ENCODE measurements at regions not wholly inside any gene's neighbourhood (a gene's known extent, or its start where the extent isn't known, plus 50 kb on each side); places are given as distances from the start of the nearest gene placed in this dataset.

DNA sequence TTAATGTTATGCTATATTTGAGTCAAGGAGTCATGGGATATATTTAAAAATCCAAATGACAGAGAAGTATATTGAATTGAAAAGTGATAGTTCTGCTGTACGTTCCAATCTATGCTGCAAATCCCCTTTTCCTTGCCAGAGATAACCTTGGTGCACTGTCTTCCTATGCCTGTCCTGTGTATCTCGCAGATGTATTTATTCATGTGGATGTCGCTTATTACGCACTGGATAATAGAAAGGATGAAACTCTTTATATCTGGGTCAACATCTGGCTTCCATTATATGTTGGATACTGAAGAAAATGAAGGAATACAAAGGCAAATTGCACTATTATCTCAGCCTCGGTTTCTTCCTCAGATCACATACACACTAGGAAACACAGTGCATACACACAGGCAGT is 331.3 kb downstream of the BCKDHB start:
- Histone ChIP-seq H3K9ac (no peak overlapping the region), H2AFZ (ENCODE audit: low read depth) (no peak overlapping the region), H3K27ac (no peak overlapping the region), H3K4me2 (no peak overlapping the region), H3K79me2 (ENCODE audit: insufficient read depth, low read depth) (no peaks in the 10 kb centered on the region), H3K4me3 (IDR thresholded peaks at IDR 0.05; ENCODE audit: insufficient read depth, low read depth, low read length) (no peak overlapping the region), H3K36me3 (ENCODE audit: insufficient read depth) (no peaks in the 10 kb centered on the region), H3K27me3 (ENCODE audit: insufficient read depth, low read depth) (no peaks in the 10 kb centered on the region), H4K20me1 (ENCODE audit: insufficient read depth) (no peaks in the 10 kb centered on the region), H3K4me1 (ENCODE audit: low read depth, poor library complexity, severe bottlenecking) (no peaks in the 10 kb centered on the region)
- TF ChIP-seq CTCF (conservative IDR thresholded peaks at IDR 0.05; ENCODE audit: low read depth, low read length): no peak

- no peaks in the 10 kb centered on the region for H3K36me3 ChIP-seq (ENCODE audit: insufficient read depth)
- H3K27ac ChIP-seq: no peak overlapping the region
- no peak overlapping the region for H2AFZ ChIP-seq (ENCODE audit: low read depth)
- no peaks in the 10 kb centered on the region for H3K79me2 ChIP-seq (ENCODE audit: insufficient read depth, low read depth)
- no peaks in the 10 kb centered on the region for H4K20me1 ChIP-seq (ENCODE audit: insufficient read depth)
- H3K9ac ChIP-seq: no peak overlapping the region
- H3K4me3 ChIP-seq (IDR thresholded peaks at IDR 0.05; ENCODE audit: insufficient read depth, low read depth, low read length): no peak overlapping the region
- no peaks in the 10 kb centered on the region for H3K27me3 ChIP-seq (ENCODE audit: insufficient read depth, low read depth)
- no peak overlapping the region for H3K4me2 ChIP-seq
- no peak for TF ChIP-seq CTCF (conservative IDR thresholded peaks at IDR 0.05; ENCODE audit: low read depth, low read length)
- no peaks in the 10 kb centered on the region for H3K4me1 ChIP-seq (ENCODE audit: low read depth, poor library complexity, severe bottlenecking)
Observed at GRCh38 chr6:80437221-80437620, 330.8 kb downstream of the BCKDHB start.

DNA sequence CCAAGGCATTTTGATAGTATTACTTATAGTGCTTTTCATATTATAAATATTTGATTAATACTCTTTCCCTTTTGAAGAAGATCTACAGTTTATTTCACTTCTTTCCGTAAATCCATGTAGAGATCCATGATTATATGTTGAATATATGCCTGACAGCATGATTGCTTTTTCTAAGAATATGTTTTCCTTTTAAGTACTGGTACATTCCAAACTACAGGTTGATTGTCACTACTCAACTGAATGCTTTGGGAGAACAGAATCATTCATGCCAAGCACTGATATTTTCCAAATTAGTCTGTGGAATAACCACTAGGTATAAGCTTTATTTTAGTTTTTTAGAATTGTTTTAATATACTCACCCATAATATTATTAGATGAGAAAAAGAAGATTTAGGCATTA is 330.2 kb downstream of the BCKDHB start:
- Histone ChIP-seq H3K4me3 (IDR thresholded peaks at IDR 0.05; ENCODE audit: insufficient read depth, low read depth, low read length) (no peak overlapping the region), H3K9ac (no peak overlapping the region), H3K36me3 (ENCODE audit: insufficient read depth) (no peaks in the 10 kb centered on the region), H3K4me2 (no peak overlapping the region), H3K79me2 (ENCODE audit: insufficient read depth, low read depth) (no peaks in the 10 kb centered on the region), H3K4me1 (ENCODE audit: low read depth, poor library complexity, severe bottlenecking) (no peaks in the 10 kb centered on the region), H3K27me3 (ENCODE audit: insufficient read depth, low read depth) (no peaks in the 10 kb centered on the region), H2AFZ (ENCODE audit: low read depth) (no peak overlapping the region), H4K20me1 (ENCODE audit: insufficient read depth) (no peaks in the 10 kb centered on the region), H3K27ac (no peak overlapping the region)
- no peak for TF ChIP-seq CTCF (conservative IDR thresholded peaks at IDR 0.05; ENCODE audit: low read depth, low read length)

DNA sequence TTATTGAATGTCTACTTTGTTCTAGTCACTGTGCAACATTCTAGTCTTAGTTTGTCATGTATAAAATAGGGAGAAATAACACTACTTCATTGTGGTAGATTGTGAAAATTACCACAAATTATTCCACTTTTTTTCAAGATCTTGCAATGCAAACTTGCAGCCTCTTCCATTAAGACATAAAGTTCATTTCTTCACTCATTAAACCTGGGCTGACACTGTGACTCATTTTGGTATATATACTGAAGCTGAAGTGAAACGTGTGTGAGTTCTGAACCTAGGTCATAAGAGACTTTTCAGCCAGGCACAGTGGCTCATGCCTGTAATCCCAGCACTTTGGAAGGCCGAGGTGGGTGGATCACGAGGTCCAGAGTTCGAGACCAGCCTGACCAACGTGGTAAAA is 329.0 kb downstream of the BCKDHB start:
- Histone ChIP-seq H3K4me3 (IDR thresholded peaks at IDR 0.05; ENCODE audit: insufficient read depth, low read depth, low read length) (no peak overlapping the region), H3K27me3 (ENCODE audit: insufficient read depth, low read depth) (no peaks in the 10 kb centered on the region), H3K4me2 (no peak overlapping the region), H3K36me3 (ENCODE audit: insufficient read depth) (no peaks in the 10 kb centered on the region), H3K4me1 (ENCODE audit: low read depth, poor library complexity, severe bottlenecking) (no peaks in the 10 kb centered on the region), H3K79me2 (ENCODE audit: insufficient read depth, low read depth) (no peaks in the 10 kb centered on the region), H3K9ac (no peak overlapping the region), H4K20me1 (ENCODE audit: insufficient read depth) (no peaks in the 10 kb centered on the region), H3K27ac (no peak overlapping the region), H2AFZ (ENCODE audit: low read depth) (no peak overlapping the region)
- no peak for TF ChIP-seq CTCF (conservative IDR thresholded peaks at IDR 0.05; ENCODE audit: low read depth, low read length)
